A549 (cell line): ENCODE measurements at regions not wholly inside any gene's neighbourhood (a gene's known extent, or its start where the extent isn't known, plus 50 kb on each side); places are given as distances from the start of the nearest gene placed in this dataset.

Experiments used
- BHLHE40 ChIP-seq: IDR thresholded peaks from 2 replicates; pipeline ENCODE4 v1.6.1; 2012; ENCODE audit warnings: low read depth, low read length, inconsistent platforms
- CHD2 ChIP-seq: fragments of 150-350 bp; IDR thresholded peaks from 2 replicates; pipeline ENCODE4 v1.6.1; 2014; ENCODE audit warnings: low read length; ENCODE audit not compliant: partially characterized antibody
- EP300 ChIP-seq, 2 experiments: fragments of >200 bp; sonication (Bioruptor Twin); formaldehyde crosslinking; IDR thresholded peaks; 2 replicates in 1 of 2; 3 replicates in 1 of 2; pipeline ENCODE4 v1.6.1; 2016 to 2017
- HEYL ChIP-seq: fragments of 250-450 bp; sonication (Bioruptor Pico); IDR thresholded peaks from 2 replicates; pipeline ENCODE4 v1.8.0; 2021; ENCODE audit warnings: mild to moderate bottlenecking, moderate library complexity
- KDM1A ChIP-seq: fragments of 200-600 bp; sonication (generic); IDR thresholded peaks from 2 replicates; pipeline ENCODE4 v1.6.1; 2016; ENCODE audit warnings: low read depth, mild to moderate bottlenecking
- MYC ChIP-seq: IDR thresholded peaks from 2 replicates; pipeline ENCODE4 v1.6.1; 2012; ENCODE audit warnings: mild to moderate bottlenecking, inconsistent platforms, low read length, improper control_type of control experiment, borderline replicate concordance
- NR3C1 ChIP-seq: fragments of >200 bp; sonication (Bioruptor Twin); formaldehyde crosslinking; IDR thresholded peaks from 3 replicates; pipeline ENCODE4 v1.6.1; 2017
- POLR2A ChIP-seq: IDR thresholded peaks from 2 replicates; pipeline ENCODE4 v1.6.1; 2012; ENCODE audit warnings: mild to moderate bottlenecking, low read length
- RFX5 ChIP-seq: fragments of 450-650 bp; IDR thresholded peaks from 2 replicates; pipeline ENCODE4 v1.7.1; 2014; ENCODE audit warnings: antibody characterized with exemption, mild to moderate bottlenecking, moderate library complexity
- SMC3 ChIP-seq: fragments of >200 bp; sonication (Bioruptor Twin); formaldehyde crosslinking; IDR thresholded peaks from 3 replicates; pipeline ENCODE4 v1.6.1; 2018; ENCODE audit warnings: inconsistent platforms
- TF ChIP-seq, protein P1 (sequence below): fragments of >200 bp; sonication (Bioruptor Twin); formaldehyde crosslinking; IDR thresholded peaks from 3 replicates; pipeline ENCODE4 v1.5.1; 2016
- TF ChIP-seq, protein P2 (sequence below): IDR thresholded peaks from 2 replicates; pipeline ENCODE4 v1.6.1; 2012
- TF ChIP-seq, protein P3 (sequence below): fragments of 450-650 bp; IDR thresholded peaks from 2 replicates; pipeline ENCODE4 v1.6.1; 2014; ENCODE audit warnings: antibody characterized with exemption
- TF ChIP-seq, protein P4 (sequence below): IDR thresholded peaks from 2 replicates; pipeline ENCODE4 v1.6.1; 2012

DNA sequence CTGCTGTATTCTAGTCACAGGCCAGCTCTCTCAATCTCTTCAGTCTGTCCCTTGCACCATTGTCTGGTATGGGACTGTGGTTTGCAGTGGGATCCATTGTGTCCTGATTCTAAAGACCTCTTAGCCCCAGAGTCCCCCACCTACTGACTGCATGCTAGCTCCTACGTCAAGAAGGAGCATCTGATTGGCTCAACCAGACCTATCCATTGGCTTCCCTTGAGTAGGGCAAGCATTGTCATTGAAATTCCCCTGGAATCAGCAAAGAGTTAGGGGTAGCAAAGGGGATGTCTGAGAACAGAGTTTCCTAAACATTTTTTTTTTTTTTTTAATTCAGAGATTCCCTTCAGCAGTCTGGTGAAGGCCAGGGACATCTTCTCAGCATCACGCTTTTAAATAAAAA is 175.3 kb upstream of the MPHOSPH6 start:
- TF ChIP-seq, protein P1, sequence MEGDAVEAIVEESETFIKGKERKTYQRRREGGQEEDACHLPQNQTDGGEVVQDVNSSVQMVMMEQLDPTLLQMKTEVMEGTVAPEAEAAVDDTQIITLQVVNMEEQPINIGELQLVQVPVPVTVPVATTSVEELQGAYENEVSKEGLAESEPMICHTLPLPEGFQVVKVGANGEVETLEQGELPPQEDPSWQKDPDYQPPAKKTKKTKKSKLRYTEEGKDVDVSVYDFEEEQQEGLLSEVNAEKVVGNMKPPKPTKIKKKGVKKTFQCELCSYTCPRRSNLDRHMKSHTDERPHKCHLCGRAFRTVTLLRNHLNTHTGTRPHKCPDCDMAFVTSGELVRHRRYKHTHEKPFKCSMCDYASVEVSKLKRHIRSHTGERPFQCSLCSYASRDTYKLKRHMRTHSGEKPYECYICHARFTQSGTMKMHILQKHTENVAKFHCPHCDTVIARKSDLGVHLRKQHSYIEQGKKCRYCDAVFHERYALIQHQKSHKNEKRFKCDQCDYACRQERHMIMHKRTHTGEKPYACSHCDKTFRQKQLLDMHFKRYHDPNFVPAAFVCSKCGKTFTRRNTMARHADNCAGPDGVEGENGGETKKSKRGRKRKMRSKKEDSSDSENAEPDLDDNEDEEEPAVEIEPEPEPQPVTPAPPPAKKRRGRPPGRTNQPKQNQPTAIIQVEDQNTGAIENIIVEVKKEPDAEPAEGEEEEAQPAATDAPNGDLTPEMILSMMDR = no peak
- TF ChIP-seq NR3C1 = no peak
- TF ChIP-seq, protein P2, sequence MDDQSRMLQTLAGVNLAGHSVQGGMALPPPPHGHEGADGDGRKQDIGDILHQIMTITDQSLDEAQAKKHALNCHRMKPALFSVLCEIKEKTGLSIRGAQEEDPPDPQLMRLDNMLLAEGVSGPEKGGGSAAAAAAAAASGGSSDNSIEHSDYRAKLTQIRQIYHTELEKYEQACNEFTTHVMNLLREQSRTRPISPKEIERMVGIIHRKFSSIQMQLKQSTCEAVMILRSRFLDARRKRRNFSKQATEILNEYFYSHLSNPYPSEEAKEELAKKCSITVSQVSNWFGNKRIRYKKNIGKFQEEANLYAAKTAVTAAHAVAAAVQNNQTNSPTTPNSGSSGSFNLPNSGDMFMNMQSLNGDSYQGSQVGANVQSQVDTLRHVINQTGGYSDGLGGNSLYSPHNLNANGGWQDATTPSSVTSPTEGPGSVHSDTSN = no peak
- TF ChIP-seq POLR2A = no peak
- TF ChIP-seq, protein P3, sequence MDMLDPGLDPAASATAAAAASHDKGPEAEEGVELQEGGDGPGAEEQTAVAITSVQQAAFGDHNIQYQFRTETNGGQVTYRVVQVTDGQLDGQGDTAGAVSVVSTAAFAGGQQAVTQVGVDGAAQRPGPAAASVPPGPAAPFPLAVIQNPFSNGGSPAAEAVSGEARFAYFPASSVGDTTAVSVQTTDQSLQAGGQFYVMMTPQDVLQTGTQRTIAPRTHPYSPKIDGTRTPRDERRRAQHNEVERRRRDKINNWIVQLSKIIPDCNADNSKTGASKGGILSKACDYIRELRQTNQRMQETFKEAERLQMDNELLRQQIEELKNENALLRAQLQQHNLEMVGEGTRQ = no peak
- TF ChIP-seq CHD2 = no peak
- TF ChIP-seq HEYL = no peak
- no peak for TF ChIP-seq EP300 (IDR thresholded peaks at IDR 0.05)
- TF ChIP-seq, protein P4, sequence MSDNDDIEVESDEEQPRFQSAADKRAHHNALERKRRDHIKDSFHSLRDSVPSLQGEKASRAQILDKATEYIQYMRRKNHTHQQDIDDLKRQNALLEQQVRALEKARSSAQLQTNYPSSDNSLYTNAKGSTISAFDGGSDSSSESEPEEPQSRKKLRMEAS = no peak
- TF ChIP-seq BHLHE40 = no peak
- no peak for TF ChIP-seq MYC
- TF ChIP-seq SMC3 = no peak
- no peak for TF ChIP-seq KDM1A
- no peak for TF ChIP-seq RFX5
